ENCODE measurements at regions not wholly inside any gene's neighbourhood (a gene's known extent, or its start where the extent isn't known, plus 50 kb on each side); places are given as distances from the start of the nearest gene placed in this dataset.
A peak's percentile ranks its signal among the peaks of the same experiment; 100 is the strongest.
"Not testable (repeated sequence)": the region's sequence is repeated elsewhere in the genome, so short reads cannot be mapped to it uniquely, and the experiment has no call there.

- DNase-seq (ENCODE audit: insufficient read length, low spot score, missing footprints): no peak
- Histone ChIP-seq H3K27ac (ENCODE audit: low read depth, low read length) (no peak overlapping the region), H3K36me3 (ENCODE audit: insufficient read depth, low read length) (no peaks in the 10 kb centered on the region), H3K9me3 (ENCODE audit: low read depth, low read length) (no peaks in the 10 kb centered on the region), H3K79me2 (ENCODE audit: insufficient read depth, low read length) (no peaks in the 10 kb centered on the region), H3K4me1 (ENCODE audit: insufficient read depth, low read length) (peaks cover 16% of the 10 kb centered on the region), H2AFZ (ENCODE audit: low read length) (no peak overlapping the region), H3K4me2 (ENCODE audit: insufficient read depth, low read length) (no peak overlapping the region), H4K20me1 (ENCODE audit: insufficient read depth, low read length) (no peaks in the 10 kb centered on the region), H3K4me3 (ENCODE audit: insufficient read depth, low read length) (no peak overlapping the region), H3K27me3 (ENCODE audit: insufficient read depth, low read length) (peaks cover 4% of the 10 kb centered on the region)
- no peak for TF ChIP-seq CTCF (IDR thresholded peaks at IDR 0.05; ENCODE audit: extremely low read depth, low read depth, low read length)
Observed at GRCh38 chr9:87370049-87370685, 127.5 kb upstream of the DAPK1 start.

- DNase-seq (ENCODE audit: insufficient read length, low spot score, missing footprints): no peak
Observed at GRCh38 chr9:87371795-87372355, 125.8 kb upstream of the DAPK1 start.

DNA sequence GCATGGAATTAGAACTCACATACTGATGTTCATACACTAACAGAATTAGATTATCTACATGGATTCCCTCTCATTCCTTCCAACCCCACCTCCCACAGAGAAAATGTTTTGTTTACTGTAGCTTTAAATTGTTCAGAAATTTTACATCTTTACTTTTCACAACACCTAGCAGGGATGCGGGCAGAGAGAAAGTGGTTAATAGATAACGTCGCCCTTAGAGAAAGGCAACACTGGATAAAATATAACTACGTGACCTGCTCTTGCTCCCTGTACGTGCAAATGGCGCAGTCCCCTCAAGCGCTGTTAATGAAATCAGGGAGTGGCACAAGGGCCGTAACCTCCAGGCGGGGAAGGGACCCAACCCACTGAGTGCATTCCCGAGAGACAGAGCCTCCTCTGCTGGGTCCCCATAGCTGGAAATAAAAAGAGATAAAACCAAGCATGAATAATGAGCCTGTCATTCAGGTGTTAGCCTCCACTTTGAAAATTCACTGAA, 125.3 kb upstream of the DAPK1 start:
- DNase-seq (ENCODE audit: insufficient read length, low spot score, missing footprints): no peak
- Histone ChIP-seq H3K4me3 (ENCODE audit: insufficient read depth, low read length) (no peak overlapping the region), H3K36me3 (ENCODE audit: insufficient read depth, low read length) (no peaks in the 10 kb centered on the region), H3K79me2 (ENCODE audit: insufficient read depth, low read length) (no peaks in the 10 kb centered on the region), H2AFZ (ENCODE audit: low read length) (no peak overlapping the region), H3K9me3 (ENCODE audit: low read depth, low read length) (no peaks in the 10 kb centered on the region), H3K4me2 (ENCODE audit: insufficient read depth, low read length) (no peak overlapping the region), H3K27ac (ENCODE audit: low read depth, low read length) (no peak overlapping the region), H3K4me1 (ENCODE audit: insufficient read depth, low read length) (peaks cover 32% of the 10 kb centered on the region), H4K20me1 (ENCODE audit: insufficient read depth, low read length) (no peaks in the 10 kb centered on the region), H3K27me3 (ENCODE audit: insufficient read depth, low read length) (peaks cover 3% of the 10 kb centered on the region)
- no peak for TF ChIP-seq CTCF (IDR thresholded peaks at IDR 0.05; ENCODE audit: extremely low read depth, low read depth, low read length)

More at GRCh38 chr9:87371795-87372355, 125.8 kb upstream of the DAPK1 start:
- Histone ChIP-seq H3K9me3 (ENCODE audit: low read depth, low read length) (no peaks in the 10 kb centered on the region), H3K36me3 (ENCODE audit: insufficient read depth, low read length) (no peaks in the 10 kb centered on the region), H3K4me1 (ENCODE audit: insufficient read depth, low read length) (peaks cover 32% of the 10 kb centered on the region), H3K4me2 (ENCODE audit: insufficient read depth, low read length) (no peak overlapping the region), H3K4me3 (ENCODE audit: insufficient read depth, low read length) (no peak overlapping the region), H3K79me2 (ENCODE audit: insufficient read depth, low read length) (no peaks in the 10 kb centered on the region), H3K27me3 (ENCODE audit: insufficient read depth, low read length) (peaks cover 4% of the 10 kb centered on the region), H2AFZ (ENCODE audit: low read length) (no peak overlapping the region), H4K20me1 (ENCODE audit: insufficient read depth, low read length) (no peaks in the 10 kb centered on the region), H3K27ac (ENCODE audit: low read depth, low read length) (no peak overlapping the region)
- TF ChIP-seq CTCF (IDR thresholded peaks at IDR 0.05; ENCODE audit: extremely low read depth, low read depth, low read length): no peak

DNA sequence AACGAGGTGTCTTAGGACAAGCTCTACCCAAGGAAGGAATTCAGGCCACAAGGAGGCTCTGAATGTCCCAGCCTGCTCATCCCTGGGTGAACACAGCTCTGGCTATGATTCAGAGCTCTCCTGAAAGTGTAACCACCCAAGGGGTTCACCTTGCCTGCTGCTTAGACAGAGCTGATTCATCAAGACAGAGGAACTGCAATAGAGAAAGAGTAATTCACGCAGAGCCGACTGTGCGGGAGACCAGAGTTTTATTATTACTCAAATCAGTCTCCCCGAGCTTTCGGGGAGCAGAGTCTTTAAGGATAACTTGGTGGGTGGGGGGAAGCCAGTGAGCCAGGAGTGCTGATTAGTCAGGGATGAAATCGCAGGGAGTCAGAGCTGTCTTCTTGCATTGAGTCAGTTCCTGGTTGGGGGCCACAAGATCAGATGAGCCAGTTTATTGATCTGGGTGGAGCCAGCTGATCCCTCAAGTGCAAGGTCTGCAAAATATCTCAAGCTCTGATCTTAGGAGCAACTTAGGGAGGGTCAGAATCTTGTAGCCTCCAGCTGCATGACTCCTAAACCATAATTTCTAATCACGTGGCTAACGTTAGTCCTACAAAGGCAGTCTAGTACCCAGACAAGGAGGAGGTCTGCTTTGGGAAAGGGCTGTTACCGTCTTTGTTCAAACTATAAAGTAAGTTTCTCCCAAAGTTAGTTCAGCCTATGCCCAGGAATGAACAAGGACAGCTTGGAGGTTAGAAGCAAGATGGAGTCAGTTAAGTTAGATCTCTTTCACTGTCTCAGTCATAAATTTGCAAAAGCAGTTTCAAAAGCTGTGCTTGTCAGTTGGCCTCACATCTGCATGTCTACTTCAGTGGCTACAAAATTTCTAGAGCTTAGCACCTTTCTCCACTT, 123.4 kb upstream of the DAPK1 start:
- peak overlapping the region; percentile 43 for H3K4me2 ChIP-seq (ENCODE audit: insufficient read depth, low read length)
- peaks cover 32% of the 10 kb centered on the region for H3K4me1 ChIP-seq (ENCODE audit: insufficient read depth, low read length)
- H3K27me3 ChIP-seq (ENCODE audit: insufficient read depth, low read length); H3K4me3 ChIP-seq (ENCODE audit: insufficient read depth, low read length); H3K36me3 ChIP-seq (ENCODE audit: insufficient read depth, low read length); DNase-seq (ENCODE audit: insufficient read length, low spot score, missing footprints); H3K27ac ChIP-seq (ENCODE audit: low read depth, low read length); H4K20me1 ChIP-seq (ENCODE audit: insufficient read depth, low read length); H3K9me3 ChIP-seq (ENCODE audit: low read depth, low read length); H3K79me2 ChIP-seq (ENCODE audit: insufficient read depth, low read length): not testable (repeated sequence)
- H2AFZ ChIP-seq (ENCODE audit: low read length): peak overlapping the region; percentile 50
- peak; percentile 8 for TF ChIP-seq CTCF (IDR thresholded peaks at IDR 0.05; ENCODE audit: extremely low read depth, low read depth, low read length)

All from osteoblast (primary cell).